OCI-LY1 (cell line): ENCODE measurements at regions not wholly inside any gene's neighbourhood (a gene's known extent, or its start where the extent isn't known, plus 50 kb on each side); places are given as distances from the start of the nearest gene placed in this dataset.

Experiments
- H2AFZ ChIP-seq: fragments of 200-600 bp; sonication (generic), shearing (Covaris generic); 2 replicates; pipeline ENCODE4 v1.6.0; 2014; ENCODE audit warnings: antibody characterized with exemption, mild to moderate bottlenecking, low read length
- H3F3A ChIP-seq: fragments of 200-600 bp; sonication (generic), shearing (Covaris generic); 2 replicates; pipeline ENCODE4 v1.6.0; 2014; ENCODE audit warnings: mild to moderate bottlenecking, antibody characterized with exemption, low read length, moderate library complexity; ENCODE audit not compliant: insufficient read depth
- H3K27ac ChIP-seq: fragments of 200-600 bp; sonication (generic); 2 replicates; pipeline ENCODE4 v1.5.1; 2014; ENCODE audit warnings: low read length, mixed run types, mild to moderate bottlenecking, low read depth; ENCODE audit not compliant: poor library complexity, severe bottlenecking
- H3K27me3 ChIP-seq: fragments of 200-600 bp; sonication (generic); 2 replicates; pipeline ENCODE4 v1.6.0; 2014; ENCODE audit warnings: antibody characterized with exemption, mild to moderate bottlenecking, low read length, moderate library complexity; ENCODE audit not compliant: insufficient read depth
- H3K36me3 ChIP-seq: fragments of 200-600 bp; sonication (generic); 2 replicates; pipeline ENCODE4 v1.6.1; 2014; ENCODE audit warnings: mild to moderate bottlenecking, antibody characterized with exemption, low read length, moderate library complexity, mixed read lengths; ENCODE audit not compliant: insufficient read depth
- H3K4me1 ChIP-seq: fragments of 200-600 bp; sonication (generic); 2 replicates; pipeline ENCODE4 v1.5.1; 2014; ENCODE audit warnings: mild to moderate bottlenecking, low read length, moderate library complexity; ENCODE audit not compliant: insufficient read depth, severe bottlenecking
- H3K4me2 ChIP-seq: fragments of 200-600 bp; sonication (generic), shearing (Covaris generic); 2 replicates; pipeline ENCODE4 v1.6.1; 2014; ENCODE audit warnings: low read length
- H3K4me3 ChIP-seq: fragments of 200-600 bp; sonication (generic); 2 replicates; pipeline ENCODE4 v1.5.1; 2014; ENCODE audit warnings: low read length, low read depth, mild to moderate bottlenecking, mixed read lengths; ENCODE audit not compliant: poor library complexity, severe bottlenecking
- H3K79me2 ChIP-seq: fragments of 200-600 bp; shearing (Covaris generic); 2 replicates; pipeline ENCODE4 v1.6.1; 2016; ENCODE audit warnings: mixed run types, low read length, mixed read lengths; ENCODE audit not compliant: insufficient read depth
- H3K9ac ChIP-seq: fragments of 200-600 bp; sonication (generic), shearing (Covaris generic); 2 replicates; pipeline ENCODE4 v1.6.1; 2014; ENCODE audit warnings: mild to moderate bottlenecking, low read length, mixed read lengths
- H3K9me2 ChIP-seq: fragments of 200-600 bp; sonication (generic), shearing (Covaris generic); 2 replicates; pipeline ENCODE4 v1.6.1; 2014; ENCODE audit warnings: low read depth, mild to moderate bottlenecking, low read length, mixed read lengths
- H3K9me3 ChIP-seq: fragments of 200-600 bp; shearing (Covaris generic); 2 replicates; pipeline ENCODE4 v1.6.1; 2014; ENCODE audit warnings: low read length, mixed read lengths
- H4K20me1 ChIP-seq: fragments of 200-600 bp; sonication (generic), shearing (Covaris generic); 2 replicates; pipeline ENCODE4 v1.6.0; 2016; ENCODE audit warnings: mild to moderate bottlenecking, low read length; ENCODE audit not compliant: insufficient read depth
- CTCF ChIP-seq: fragments of 200-600 bp; sonication (generic), shearing (Covaris generic); IDR thresholded peaks from 2 replicates; pipeline ENCODE4 v1.5.1; 2017; ENCODE audit warnings: mild to moderate bottlenecking, antibody characterized with exemption, low read length, moderate library complexity, mixed read lengths
- EZH2 ChIP-seq: fragments of 200-600 bp; sonication (generic), shearing (Covaris generic); IDR thresholded peaks from 2 replicates; pipeline ENCODE4 v1.8.0; 2017; ENCODE audit warnings: borderline replicate concordance, mixed run types, mild to moderate bottlenecking, antibody characterized with exemption, low read length, moderate library complexity, mixed read lengths

GRCh38 chr2:34280606-34281005 is 681.5 kb upstream of the FAM98A start:
- Histone ChIP-seq H4K20me1 (no peaks in the 10 kb centered on the region), H3K27me3 (no peaks in the 10 kb centered on the region), H3K9me2 (no peaks in the 10 kb centered on the region), H3K4me2 (no peak overlapping the region), H3K4me3 (no peak overlapping the region), H3K4me1 (no peaks in the 10 kb centered on the region), H3K79me2 (no peaks in the 10 kb centered on the region), H3K9ac (no peak overlapping the region), H3K9me3 (no peaks in the 10 kb centered on the region), H3F3A (no peaks in the 10 kb centered on the region), H2AFZ (no peak overlapping the region), H3K36me3 (no peaks in the 10 kb centered on the region), H3K27ac (no peak overlapping the region)
- no peak for TF ChIP-seq EZH2
- TF ChIP-seq CTCF = no peak

GRCh38 chr2:34266908-34267697 is 668.0 kb upstream of the FAM98A start:
- Histone ChIP-seq H3K4me1 (no peaks in the 10 kb centered on the region), H2AFZ (no peak overlapping the region), H3K9ac (no peak overlapping the region), H3F3A (no peaks in the 10 kb centered on the region), H3K36me3 (no peaks in the 10 kb centered on the region), H3K27me3 (no peaks in the 10 kb centered on the region), H3K4me3 (no peak overlapping the region), H4K20me1 (no peaks in the 10 kb centered on the region), H3K4me2 (no peak overlapping the region), H3K27ac (no peak overlapping the region), H3K9me3 (no peaks in the 10 kb centered on the region), H3K9me2 (no peaks in the 10 kb centered on the region), H3K79me2 (no peaks in the 10 kb centered on the region)
- no peak for TF ChIP-seq CTCF
- no peak for TF ChIP-seq EZH2

- Histone ChIP-seq H3K27ac (no peak overlapping the region), H3K79me2 (no peaks in the 10 kb centered on the region), H3K36me3 (no peaks in the 10 kb centered on the region), H3K9ac (no peak overlapping the region), H3F3A (no peaks in the 10 kb centered on the region), H3K9me2 (no peaks in the 10 kb centered on the region), H3K27me3 (no peaks in the 10 kb centered on the region), H3K4me2 (no peak overlapping the region), H3K4me1 (no peaks in the 10 kb centered on the region), H4K20me1 (no peaks in the 10 kb centered on the region), H3K9me3 (no peaks in the 10 kb centered on the region), H3K4me3 (no peak overlapping the region), H2AFZ (no peak overlapping the region)
- TF ChIP-seq CTCF = peak; percentile 34; the same call in 1 of the 2 replicates
- no peak for TF ChIP-seq EZH2
These were observed 662.6 kb upstream of the FAM98A start for GRCh38 chr2:34261701-34262100.
